HFF-Myc (cell line): ENCODE measurements at regions not wholly inside any gene's neighbourhood (a gene's known extent, or its start where the extent isn't known, plus 50 kb on each side); places are given as distances from the start of the nearest gene placed in this dataset.

Experiments
- DNase-seq: peaks from one replicate; pipeline ENCODE4 v3.0.0-alpha.2; 2011; ENCODE audit warnings: low read depth; ENCODE audit errors: extremely low read depth
- H3K4me3 ChIP-seq: replicated peaks from 2 replicates; pipeline ENCODE4 v1.5.1; 2011; ENCODE audit warnings: low read depth, mild to moderate bottlenecking, control low read depth, low read length
- CTCF ChIP-seq: IDR thresholded peaks from 2 replicates; pipeline ENCODE4 v1.5.1; 2012; ENCODE audit warnings: mild to moderate bottlenecking, low read depth, low read length, control low read depth; ENCODE audit errors: missing control alignments

GRCh38 chr7:156537006-156537405 lies 103.6 kb upstream of the RNF32 start:
- no peak overlapping the region for H3K4me3 ChIP-seq
- no peak for TF ChIP-seq CTCF
- DNase-seq, result no peak

GRCh38 chr7:156534925-156535324 lies 105.6 kb upstream of the RNF32 start:
- no peak for DNase-seq
- no peak overlapping the region for H3K4me3 ChIP-seq
- TF ChIP-seq CTCF, result no peak

GRCh38 chr7:156533964-156534363 lies 106.6 kb upstream of the RNF32 start:
- DNase-seq, result no peak
- TF ChIP-seq CTCF, result no peak
- no peak overlapping the region for H3K4me3 ChIP-seq

GRCh38 chr7:156533420-156533819 lies 107.2 kb upstream of the RNF32 start:
- DNase-seq, result no peak

GRCh38 chr7:156532016-156532602 lies 108.5 kb upstream of the RNF32 start:
- H3K4me3 ChIP-seq, result no peak overlapping the region
- DNase-seq, result no peak
- no peak for TF ChIP-seq CTCF

More at GRCh38 chr7:156533420-156533819, 107.2 kb upstream of the RNF32 start:
- no peak for TF ChIP-seq CTCF
- H3K4me3 ChIP-seq, result no peak overlapping the region

GRCh38 chr7:156529956-156530355 lies 110.6 kb upstream of the RNF32 start:
- no peak for DNase-seq
- no peak for TF ChIP-seq CTCF
- no peak overlapping the region for H3K4me3 ChIP-seq

- DNase-seq, result no peak
Measured at GRCh38 chr7:156527458-156527890, 113.1 kb upstream of the RNF32 start.

More at GRCh38 chr7:156527458-156527890, 113.1 kb upstream of the RNF32 start:
- TF ChIP-seq CTCF, result no peak
- no peak overlapping the region for H3K4me3 ChIP-seq
